Keratinocyte (primary cell): ENCODE measurements at regions not wholly inside any gene's neighbourhood (a gene's known extent, or its start where the extent isn't known, plus 50 kb on each side); places are given as distances from the start of the nearest gene placed in this dataset.

Experiments used
- DNase-seq: peaks from one replicate; pipeline ENCODE4 v3.0.0-alpha.2; 2011; ENCODE audit warnings: low read depth, missing footprints, low spot score
- FAIRE-seq: peaks from 2 replicates; lab custom pipeline; 2011; peaks lifted over from hg19 to GRCh38; lab: Jason Lieb, UNC
- H2AFZ ChIP-seq: 2 replicates; pipeline ENCODE4 v1.6.0; 2012; ENCODE audit warnings: low read length, control low read depth, inconsistent platforms; ENCODE audit not compliant: control insufficient read depth
- H3K27ac ChIP-seq: 2 replicates; pipeline ENCODE4 v1.5.1; 2011; ENCODE audit warnings: low read length; ENCODE audit not compliant: control insufficient read depth, insufficient read depth
- H3K27me3 ChIP-seq: 3 replicates; pipeline ENCODE4 v1.6.0; 2011; ENCODE audit warnings: low read length; ENCODE audit not compliant: control insufficient read depth, insufficient read depth; ENCODE audit errors: extremely low read depth
- H3K36me3 ChIP-seq, 2 experiments: 2 replicates in 1 of 2; 3 replicates in 1 of 2; pipeline ENCODE4 v1.5.1; 2011; ENCODE audit warnings: low read length in 2 of 2, mild to moderate bottlenecking in 1 of 2; ENCODE audit not compliant: control insufficient read depth in 2 of 2, insufficient read depth in 2 of 2; ENCODE audit errors: extremely low read depth in 1 of 2
- H3K4me1 ChIP-seq: 3 replicates; pipeline ENCODE4 v1.5.1; 2011; ENCODE audit warnings: low read length; ENCODE audit not compliant: control insufficient read depth, insufficient read depth; ENCODE audit errors: extremely low read depth
- H3K4me2 ChIP-seq: 3 replicates; pipeline ENCODE4 v1.6.0; 2011; ENCODE audit warnings: low read depth, low read length; ENCODE audit not compliant: control insufficient read depth, insufficient read depth; ENCODE audit errors: extremely low read depth
- H3K4me3 ChIP-seq, 3 experiments: fragments of 200-600 bp in 1 of 3; sonication (generic) in 1 of 3; 2 replicates in 2 of 3; 3 replicates in 1 of 3; pipeline ENCODE4 v1.5.1; 2011 to 2016; ENCODE audit warnings: low read length in 3 of 3, mild to moderate bottlenecking in 3 of 3, control low read depth in 2 of 3, inconsistent platforms in 1 of 3, low read depth in 1 of 3, mixed read lengths in 1 of 3, mixed run types in 1 of 3, moderate library complexity in 1 of 3; ENCODE audit not compliant: control insufficient read depth in 2 of 3, insufficient read depth in 2 of 3; ENCODE audit errors: extremely low read depth in 1 of 3
- H3K79me2 ChIP-seq: 2 replicates; pipeline ENCODE4 v1.6.0; 2012; ENCODE audit warnings: low read length; ENCODE audit not compliant: control insufficient read depth, insufficient read depth
- H3K9ac ChIP-seq: 3 replicates; pipeline ENCODE4 v1.6.0; 2011; ENCODE audit warnings: low read length; ENCODE audit not compliant: control insufficient read depth, insufficient read depth; ENCODE audit errors: extremely low read depth
- H3K9me1 ChIP-seq: 3 replicates; pipeline ENCODE4 v1.6.0; 2011; ENCODE audit warnings: low read length; ENCODE audit not compliant: control insufficient read depth, insufficient read depth; ENCODE audit errors: extremely low read depth
- H3K9me3 ChIP-seq: 2 replicates; pipeline ENCODE4 v1.5.1; 2012; ENCODE audit warnings: low read depth, low read length; ENCODE audit not compliant: control insufficient read depth
- H4K20me1 ChIP-seq: 3 replicates; pipeline ENCODE4 v1.6.0; 2011; ENCODE audit warnings: low read length; ENCODE audit not compliant: control insufficient read depth, insufficient read depth; ENCODE audit errors: extremely low read depth
- CTCF ChIP-seq, 3 experiments: IDR thresholded peaks in 1 of 3; conservative IDR thresholded peaks in 1 of 3; optimal IDR thresholded peaks in 1 of 3; 2 replicates in 2 of 3; 3 replicates in 1 of 3; pipeline versions ENCODE3 to v1.5.1; 2011; ENCODE audit warnings: low read length in 3 of 3, mild to moderate bottlenecking in 3 of 3, moderate library complexity in 2 of 3, control low read depth in 1 of 3, inconsistent platforms in 1 of 3; ENCODE audit not compliant: insufficient read depth in 2 of 3; ENCODE audit errors: extremely low read depth in 1 of 3
- EZH2 ChIP-seq: IDR thresholded peaks from one replicate; pipeline ENCODE4 v1.6.1; 2012; ENCODE audit warnings: inconsistent platforms, mild to moderate bottlenecking, low read length, moderate library complexity
- dilution Hi-C: fragments of 300-500 bp; cut with MboI; formaldehyde crosslinking; loops from one replicate; pipeline ENCODE4 v1.7.0; 2020; ENCODE audit warnings: low sequenced_read_pairs; ENCODE audit not compliant: extremely low pct_ligation_motif_present

DNA sequence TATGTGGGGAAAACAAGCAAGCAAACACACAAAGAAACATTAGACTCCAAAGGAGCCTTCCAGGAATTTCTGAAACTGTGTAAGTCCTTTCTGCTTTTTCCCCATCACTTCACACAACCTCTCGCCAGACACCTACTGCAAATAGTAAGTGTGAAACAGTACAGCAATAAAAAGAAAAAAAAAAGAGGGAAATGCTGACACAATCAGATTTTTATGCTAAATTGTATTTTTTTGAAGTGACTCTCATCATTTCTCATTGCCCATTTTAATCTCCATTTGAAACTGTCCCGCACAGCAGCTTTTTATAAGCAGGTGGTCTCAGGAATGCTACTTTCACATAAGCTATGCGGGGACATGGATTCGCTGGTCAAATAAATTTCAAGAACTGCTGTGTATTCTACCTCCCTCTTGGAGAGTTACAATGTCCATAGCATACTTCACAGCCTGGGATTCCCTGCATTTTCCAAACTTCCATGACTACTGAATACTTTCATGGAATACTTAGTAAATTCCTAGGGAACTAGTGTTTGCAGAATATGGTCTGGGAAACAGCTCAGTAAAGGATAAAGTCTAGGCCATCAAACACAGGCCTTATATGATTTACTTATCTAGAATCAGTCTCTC, 139.9 kb upstream of the TSHZ2 start:
- H3K9ac ChIP-seq = no peak overlapping the region
- FAIRE-seq (no peak), DNase-seq (no peak)
- H3K27ac ChIP-seq = no peak overlapping the region
- no peaks in the 10 kb centered on the region for H4K20me1 ChIP-seq
- no peak overlapping the region for H3K4me3 ChIP-seq
- TF ChIP-seq CTCF (optimal IDR thresholded peaks at IDR 0.05 in 1 of 3, IDR thresholded peaks at IDR 0.05 in 1 of 3, conservative IDR thresholded peaks at IDR 0.05 in 1 of 3; ENCODE audit: extremely low read depth in 1 of 3, insufficient read depth in 2 of 3, low read length in 3 of 3) = no peak
- no peak for TF ChIP-seq EZH2
- no peak overlapping the region for H2AFZ ChIP-seq
- no peak overlapping the region for H3K4me2 ChIP-seq
- dilution Hi-C loops = no loop called here
- H3K79me2 ChIP-seq = no peaks in the 10 kb centered on the region
- no peaks in the 10 kb centered on the region for H3K9me1 ChIP-seq
- no peaks in the 10 kb centered on the region for H3K4me1 ChIP-seq
- H3K9me3 ChIP-seq = no peaks in the 10 kb centered on the region
- H3K27me3 ChIP-seq = no peaks in the 10 kb centered on the region
- no peaks in the 10 kb centered on the region for H3K36me3 ChIP-seq

DNA sequence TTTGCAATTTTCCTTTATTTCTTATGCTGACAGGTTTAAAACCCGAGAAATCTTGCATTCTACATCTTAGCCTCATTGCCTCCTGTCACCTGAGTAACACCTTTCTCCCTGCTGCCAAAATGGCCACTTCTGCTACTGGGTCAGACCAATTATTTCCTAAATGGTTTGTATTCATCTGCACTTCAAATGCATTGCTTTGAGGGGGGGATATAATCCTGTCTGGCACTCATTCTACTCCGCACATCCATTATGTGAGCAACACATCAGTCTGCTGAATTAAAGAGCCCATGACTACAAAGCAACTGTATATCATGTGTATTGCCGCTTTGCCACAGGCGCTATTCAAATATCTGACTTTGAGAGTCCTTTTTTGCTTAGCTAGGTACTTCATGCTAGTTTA, 141.6 kb upstream of the TSHZ2 start:
- Histone ChIP-seq H3K79me2 (no peaks in the 10 kb centered on the region), H3K4me3 (no peak overlapping the region), H3K9me3 (no peaks in the 10 kb centered on the region), H3K9ac (no peak overlapping the region), H4K20me1 (no peaks in the 10 kb centered on the region), H3K4me1 (no peaks in the 10 kb centered on the region), H2AFZ (no peak overlapping the region), H3K27me3 (no peaks in the 10 kb centered on the region), H3K9me1 (no peaks in the 10 kb centered on the region), H3K27ac (no peak overlapping the region), H3K36me3 (no peaks in the 10 kb centered on the region), H3K4me2 (no peak overlapping the region)
- no peak for TF ChIP-seq EZH2
- TF ChIP-seq CTCF (optimal IDR thresholded peaks at IDR 0.05 in 1 of 3, IDR thresholded peaks at IDR 0.05 in 1 of 3, conservative IDR thresholded peaks at IDR 0.05 in 1 of 3; ENCODE audit: extremely low read depth in 1 of 3, insufficient read depth in 2 of 3, low read length in 3 of 3) = no peak
- DNase-seq = no peak
- no peak for FAIRE-seq
- dilution Hi-C loops = no loop called here
